HepG2 (cell line): ENCODE measurements at regions not wholly inside any gene's neighbourhood (a gene's known extent, or its start where the extent isn't known, plus 50 kb on each side); places are given as distances from the start of the nearest gene placed in this dataset.
A peak's percentile ranks its signal among the peaks of the same experiment; 100 is the strongest.

Experiments used
- ATAC-seq: fragments of 200-7000 bp; cut with Tn5 transposase; 3 replicates; pipeline ENCODE4 v1.9.1; 2020; ENCODE audit warnings: mild to moderate bottlenecking, moderate library complexity
- BruUV-seq: library from RNA; stranded (reverse); fragments of 400-500 nt; replicated peaks from 2 replicates; lab custom pipeline; 2021; lab: Mats Ljungman, UMichigan
- CTCF ChIA-PET: fragments of 300-600 bp; formaldehyde crosslinking; extraction: SDS; loops from one replicate; lab custom pipeline; 2021; ENCODE audit warnings: low total read pairs, inconsistent platforms, low intra/inter-chr PET ratio; lab: Yijun Ruan, JAX
- POLR2A ChIA-PET: fragments of 350-600 bp; sonication (Branson Sonifier 250); formaldehyde crosslinking; loops from one replicate; lab custom pipeline; 2020; ENCODE audit warnings: antibody characterized with exemption, inconsistent platforms; lab: Yijun Ruan, JAX
- DNase-seq: peaks from one replicate; pipeline ENCODE4 v3.0.0-alpha.2; 2015; ENCODE audit warnings: low spot score
- FAIRE-seq: peaks from 3 replicates; lab custom pipeline; 2011; peaks lifted over from hg19 to GRCh38; lab: Jason Lieb, UNC
- H2AFZ ChIP-seq: one replicate; pipeline ENCODE4 v1.6.1; 2011; ENCODE audit warnings: low read length, inconsistent platforms
- H3K27ac ChIP-seq: fragments of 300-600 bp; 3 replicates; pipeline ENCODE4 v1.8.0; 2011; ENCODE audit warnings: mixed run types, mild to moderate bottlenecking, mixed read lengths, low read length, inconsistent platforms; ENCODE audit not compliant: insufficient read depth; ENCODE audit errors: extremely low read length
- H3K27me3 ChIP-seq, 2 experiments: fragments of 200-600 bp in 1 of 2; 2 replicates in 1 of 2; 3 replicates in 1 of 2; pipeline versions ENCODE4 v1.6.0 to v1.8.0; 2011; ENCODE audit warnings: low read length in 2 of 2, mild to moderate bottlenecking in 2 of 2, moderate library complexity in 2 of 2, inconsistent platforms in 1 of 2; ENCODE audit not compliant: insufficient read depth in 2 of 2, control insufficient read depth in 1 of 2
- H3K36me3 ChIP-seq, 2 experiments: fragments of 200-600 bp in 1 of 2; replicated peaks in 1 of 2; 2 replicates in 1 of 2; 3 replicates in 1 of 2; pipeline versions ENCODE4 v1.5.1 to v1.8.0; 2011; ENCODE audit warnings: low read length in 2 of 2, inconsistent platforms in 1 of 2; ENCODE audit not compliant: insufficient read depth in 2 of 2, control insufficient read depth in 1 of 2
- H3K4me1 ChIP-seq: 2 replicates; pipeline ENCODE4 v1.5.1; 2012; ENCODE audit warnings: low read length, inconsistent platforms; ENCODE audit not compliant: insufficient read depth
- H3K4me2 ChIP-seq: 2 replicates; pipeline ENCODE4 v1.6.0; 2011; ENCODE audit warnings: low read depth, low read length, inconsistent platforms
- H3K4me3 ChIP-seq, 3 experiments: fragments of 200-600 bp in 1 of 3; sonication (generic), shearing (Covaris generic) in 1 of 3; replicated peaks in 1 of 3; 2 replicates each; pipeline ENCODE4 v1.5.1; 2011 to 2016; ENCODE audit warnings: low read length in 3 of 3, inconsistent platforms in 2 of 3, low read depth in 2 of 3, mild to moderate bottlenecking in 2 of 3, control low read depth in 1 of 3, mixed read lengths in 1 of 3; ENCODE audit not compliant: insufficient read depth in 1 of 3
- H3K79me2 ChIP-seq: one replicate; pipeline ENCODE4 v1.6.1; 2011; ENCODE audit warnings: low read length, inconsistent platforms; ENCODE audit not compliant: insufficient read depth
- H3K9ac ChIP-seq: 2 replicates; pipeline ENCODE4 v1.6.0; 2011; ENCODE audit warnings: mild to moderate bottlenecking, low read depth, low read length, inconsistent platforms; ENCODE audit not compliant: insufficient read depth
- H3K9me3 ChIP-seq: 2 replicates; pipeline ENCODE4 v1.5.1; 2012; ENCODE audit warnings: mild to moderate bottlenecking, low read length
- H4K20me1 ChIP-seq: 2 replicates; pipeline ENCODE4 v1.6.0; 2011; ENCODE audit warnings: inconsistent platforms, mild to moderate bottlenecking, low read length, moderate library complexity; ENCODE audit not compliant: insufficient read depth
- ARNTL ChIP-seq: sonication (generic); formaldehyde crosslinking; IDR thresholded peaks from 2 replicates; pipeline ENCODE4 v1.4.0; 2020; ENCODE audit warnings: mild to moderate bottlenecking, missing genetic modification reagents
- CEBPB ChIP-seq: IDR thresholded peaks from 2 replicates; pipeline ENCODE4 v1.6.1; 2011; ENCODE audit warnings: low read depth, low read length, improper control_type of control experiment, borderline replicate concordance
- HOXA5 ChIP-seq: sonication (generic); formaldehyde crosslinking; IDR thresholded peaks from 2 replicates; pipeline ENCODE4 v1.4.0; 2020; ENCODE audit warnings: missing genetic modification reagents
- IRF2 ChIP-seq: IDR thresholded peaks from 2 replicates; pipeline ENCODE4 v1.6.1; 2018; ENCODE audit warnings: missing genetic modification reagents, missing compliant biosample characterization
- SATB2 ChIP-seq: sonication (generic); formaldehyde crosslinking; IDR thresholded peaks from 2 replicates; pipeline ENCODE4 v1.5.0; 2020; ENCODE audit warnings: missing genetic modification reagents
- THYN1 ChIP-seq: sonication (generic); formaldehyde crosslinking; IDR thresholded peaks from 2 replicates; pipeline ENCODE4 v1.8.1; 2023; ENCODE audit warnings: low read depth, mild to moderate bottlenecking, moderate library complexity, missing genetic modification reagents, borderline replicate concordance
- ZFP82 ChIP-seq: sonication (generic); formaldehyde crosslinking; IDR thresholded peaks from 2 replicates; pipeline ENCODE4 v1.5.1; 2020; ENCODE audit warnings: mild to moderate bottlenecking, missing genetic modification reagents, borderline replicate concordance
- ZNF205 ChIP-seq: IDR thresholded peaks from 2 replicates; pipeline ENCODE4 v1.6.1; 2018; ENCODE audit warnings: missing biosample characterization, missing genetic modification reagents
- WGBS: methylation state at CpG from one replicate; pipeline ENCODE4 v1.1.6; 2017; ENCODE audit warnings: low lambda C conversion rate; 5-methylcytosine and 5-hydroxymethylcytosine counted together
- in situ Hi-C: cut with HindIII; loops from 2 replicates; pipeline ENCODE4 v1.10.0; 2017; ENCODE audit warnings: low pct_unique_long_range_greater_than_20kb; ENCODE audit not compliant: extremely low pct_ligation_motif_present
- intact Hi-C: fragments of 100-400 bp; cut with micrococcal nuclease; formaldehyde crosslinking; loops from one replicate; pipeline ENCODE4 v1.10.0; 2022; ENCODE audit not compliant: unreplicated experiment
- TF ChIP-seq, protein P1 (sequence below): sonication (generic); formaldehyde crosslinking; IDR thresholded peaks from 2 replicates; pipeline ENCODE4 v1.4.0; 2020; ENCODE audit warnings: mild to moderate bottlenecking, missing genetic modification reagents

DNA sequence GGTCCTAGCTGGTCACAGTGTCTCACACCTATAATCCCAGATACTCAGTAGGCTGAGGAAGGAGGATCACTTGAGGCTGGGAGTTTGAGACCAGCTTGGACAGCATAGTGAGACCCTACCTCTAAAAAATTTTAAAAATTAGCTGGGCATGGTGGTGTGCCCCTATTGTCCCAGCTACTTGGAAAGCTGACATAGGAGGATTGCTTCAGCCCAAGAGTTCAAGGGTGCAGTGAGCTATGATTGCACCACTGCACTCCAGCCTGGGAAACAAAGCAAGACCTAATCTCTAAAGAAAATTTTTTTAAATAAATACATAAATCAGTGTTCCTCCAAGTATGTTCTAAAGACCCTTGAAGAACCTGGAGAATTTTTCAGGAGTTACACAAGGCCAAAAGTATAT is 50.6 kb upstream of the GNAO1 start:
- in situ Hi-C loops (no loop called here), intact Hi-C loops (no loop called here)
- ChIA-PET CTCF (no interaction called here), POLR2A (no interaction called here)
- no peak overlapping the region for H3K9ac ChIP-seq
- H2AFZ ChIP-seq: no peak overlapping the region
- ATAC-seq: no peak
- no TSS peak for BruUV-seq
- TF ChIP-seq SATB2: no peak
- TF ChIP-seq CEBPB: 0 out of 2 replicates have a peak, but pooled peaks have one; percentile 9
- no peaks in the 10 kb centered on the region for H3K36me3 ChIP-seq
- H4K20me1 ChIP-seq: no peaks in the 10 kb centered on the region
- H3K79me2 ChIP-seq: no peaks in the 10 kb centered on the region
- no peaks in the 10 kb centered on the region for H3K4me1 ChIP-seq
- no peak for DNase-seq
- H3K27ac ChIP-seq: no peak overlapping the region
- peaks cover 0 to 3% of the 10 kb centered on the region in 2 experiments; a peak in 1 of 5 replicates for H3K27me3 ChIP-seq
- H3K4me3 ChIP-seq: no peak overlapping the region
- FAIRE-seq: no peak
- H3K4me2 ChIP-seq: no peak overlapping the region
- H3K9me3 ChIP-seq: no peaks in the 10 kb centered on the region

DNA sequence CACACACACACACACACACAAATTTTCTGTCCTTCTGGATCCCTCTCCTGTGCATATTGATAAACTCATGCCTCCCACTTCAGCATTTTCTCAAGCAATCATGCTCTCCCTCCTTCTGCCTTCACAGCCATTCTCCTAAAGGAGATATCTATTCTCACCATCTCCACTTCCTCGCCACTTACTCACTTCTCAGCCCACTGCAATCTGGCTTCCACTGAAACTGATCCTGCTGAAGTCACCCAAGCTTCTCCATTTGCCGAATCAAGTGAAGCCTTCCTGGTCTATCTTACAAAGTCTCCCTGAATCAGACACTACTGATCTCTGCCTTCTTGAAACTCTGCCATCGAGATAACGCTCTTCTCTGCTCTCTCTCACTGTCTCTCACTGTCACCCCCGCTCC is 54.0 kb upstream of the GNAO1 start:
- Histone ChIP-seq H3K4me1 (no peaks in the 10 kb centered on the region), H3K27ac (no peak overlapping the region), H4K20me1 (no peaks in the 10 kb centered on the region), H3K4me2 (no peak overlapping the region), H3K4me3 (no peak overlapping the region), H3K36me3 (no peaks in the 10 kb centered on the region), H3K79me2 (no peaks in the 10 kb centered on the region), H2AFZ (no peak overlapping the region), H3K9ac (no peak overlapping the region), H3K27me3 (no peaks in the 10 kb centered on the region), H3K9me3 (no peaks in the 10 kb centered on the region)
- intact Hi-C loops (no loop called here), in situ Hi-C loops (no loop called here)
- WGBS: 13% methylated on average over 5 of the region's 5 CpGs
- no peak for ATAC-seq
- no TSS peak for BruUV-seq
- DNase-seq: no peak
- ChIA-PET POLR2A (no interaction called here), CTCF (no interaction called here)
- no peak for FAIRE-seq
- no peak for TF ChIP-seq THYN1 (CRISPR knock-in tag)
- no peak for TF ChIP-seq IRF2
- no peak for TF ChIP-seq ARNTL (CRISPR knock-in tag)
- TF ChIP-seq ZFP82 (CRISPR knock-in tag): no peak
- no peak for TF ChIP-seq HOXA5
- TF ChIP-seq ZNF205 (CRISPR knock-in tag): no peak
- TF ChIP-seq, protein P1, sequence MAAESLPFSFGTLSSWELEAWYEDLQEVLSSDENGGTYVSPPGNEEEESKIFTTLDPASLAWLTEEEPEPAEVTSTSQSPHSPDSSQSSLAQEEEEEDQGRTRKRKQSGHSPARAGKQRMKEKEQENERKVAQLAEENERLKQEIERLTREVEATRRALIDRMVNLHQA (CRISPR knock-in tag): no peak
- TF ChIP-seq, all 625 proteins: peak for 0
